HUES6 (cell line): ENCODE measurements at regions not wholly inside any gene's neighbourhood (a gene's known extent, or its start where the extent isn't known, plus 50 kb on each side); places are given as distances from the start of the nearest gene placed in this dataset.

Experiments
- H3K27ac ChIP-seq: 2 replicates; pipeline ENCODE4 v1.7.0; 2013; ENCODE audit warnings: low read depth, mild to moderate bottlenecking, low read length, inconsistent platforms
- H3K27me3 ChIP-seq: 2 replicates; pipeline ENCODE4 v1.6.1; 2013; ENCODE audit warnings: low read length; ENCODE audit not compliant: control insufficient read depth, insufficient read depth
- H3K36me3 ChIP-seq: 2 replicates; pipeline ENCODE4 v1.6.1; 2013; ENCODE audit warnings: low read length; ENCODE audit not compliant: control insufficient read depth, insufficient read depth
- H3K4me1 ChIP-seq: 2 replicates; pipeline ENCODE4 v1.6.1; 2013; ENCODE audit warnings: low read length; ENCODE audit not compliant: control insufficient read depth, insufficient read depth
- H3K4me3 ChIP-seq: 2 replicates; pipeline ENCODE4 v1.5.1; 2013; ENCODE audit warnings: low read depth, low read length
- H3K9ac ChIP-seq: one replicate; pipeline ENCODE4 v1.6.1; 2013; ENCODE audit warnings: mild to moderate bottlenecking, low read length
- H3K9me3 ChIP-seq: 2 replicates; pipeline ENCODE4 v1.6.1; 2013; ENCODE audit warnings: low read depth, low read length; ENCODE audit not compliant: control insufficient read depth, insufficient read depth

GRCh38 chr2:58641001-58641400, 399.9 kb upstream of the FANCL start:
- no peaks in the 10 kb centered on the region for H3K27me3 ChIP-seq

GRCh38 chr2:58640042-58640441, 398.9 kb upstream of the FANCL start:
- Histone ChIP-seq H3K27ac (no peak overlapping the region), H3K9me3 (no peaks in the 10 kb centered on the region), H3K9ac (no peak overlapping the region), H3K4me1 (peaks cover 29% of the 10 kb centered on the region), H3K4me3 (no peak overlapping the region), H3K36me3 (no peaks in the 10 kb centered on the region), H3K27me3 (no peaks in the 10 kb centered on the region)

More at GRCh38 chr2:58641001-58641400, 399.9 kb upstream of the FANCL start:
- no peaks in the 10 kb centered on the region for H3K36me3 ChIP-seq
- no peaks in the 10 kb centered on the region for H3K9me3 ChIP-seq
- H3K4me3 ChIP-seq = no peak overlapping the region
- H3K9ac ChIP-seq = no peak overlapping the region
- H3K4me1 ChIP-seq = peaks cover 21% of the 10 kb centered on the region
- H3K27ac ChIP-seq = no peak overlapping the region

- Histone ChIP-seq H3K36me3 (no peaks in the 10 kb centered on the region), H3K27me3 (no peaks in the 10 kb centered on the region), H3K27ac (no peak overlapping the region), H3K4me3 (no peak overlapping the region), H3K9ac (no peak overlapping the region), H3K9me3 (no peaks in the 10 kb centered on the region), H3K4me1 (peaks cover 42% of the 10 kb centered on the region)
Measured at GRCh38 chr2:58638256-58638805, 397.2 kb upstream of the FANCL start.

- Histone ChIP-seq H3K27ac (no peak overlapping the region), H3K36me3 (no peaks in the 10 kb centered on the region), H3K27me3 (no peaks in the 10 kb centered on the region), H3K4me1 (peaks cover 43% of the 10 kb centered on the region), H3K9ac (no peak overlapping the region), H3K4me3 (no peak overlapping the region), H3K9me3 (no peaks in the 10 kb centered on the region)
Measured at GRCh38 chr2:58636872-58637271, 395.7 kb upstream of the FANCL start.

DNA sequence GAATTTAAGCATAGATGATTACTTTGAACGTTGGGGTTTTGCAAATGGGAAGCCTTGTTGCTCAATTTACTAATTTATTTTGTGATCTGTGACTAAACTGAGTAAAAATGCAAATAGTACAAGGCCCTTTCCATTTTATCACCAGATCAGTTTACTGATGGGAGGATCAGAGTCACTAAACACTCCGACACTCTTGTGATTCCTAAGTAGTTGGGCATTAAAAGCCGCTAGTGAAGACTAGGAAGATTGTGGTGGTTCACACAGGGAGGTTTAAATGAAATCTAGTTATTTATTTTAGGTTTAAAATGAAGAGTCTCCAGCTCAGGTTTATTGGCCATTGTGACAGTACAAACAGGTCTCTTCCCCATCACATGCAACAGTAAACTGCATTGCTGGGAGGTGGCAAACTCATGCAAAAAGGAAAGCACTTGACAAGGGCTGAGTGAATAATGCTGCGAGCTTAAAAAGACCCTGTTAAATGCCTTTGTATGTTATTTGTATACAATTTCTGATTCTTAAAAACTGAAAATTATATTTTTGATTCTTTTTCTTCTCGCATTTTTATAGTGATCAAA, 394.8 kb upstream of the FANCL start:
- Histone ChIP-seq H3K27ac (no peak overlapping the region), H3K9me3 (no peaks in the 10 kb centered on the region), H3K4me1 (peaks cover 40% of the 10 kb centered on the region), H3K9ac (no peak overlapping the region), H3K4me3 (no peak overlapping the region), H3K36me3 (no peaks in the 10 kb centered on the region), H3K27me3 (no peaks in the 10 kb centered on the region)

GRCh38 chr2:58634653-58635370, 393.7 kb upstream of the FANCL start:
- Histone ChIP-seq H3K4me3 (no peak overlapping the region), H3K27ac (peak overlapping the region; percentile 54)

DNA sequence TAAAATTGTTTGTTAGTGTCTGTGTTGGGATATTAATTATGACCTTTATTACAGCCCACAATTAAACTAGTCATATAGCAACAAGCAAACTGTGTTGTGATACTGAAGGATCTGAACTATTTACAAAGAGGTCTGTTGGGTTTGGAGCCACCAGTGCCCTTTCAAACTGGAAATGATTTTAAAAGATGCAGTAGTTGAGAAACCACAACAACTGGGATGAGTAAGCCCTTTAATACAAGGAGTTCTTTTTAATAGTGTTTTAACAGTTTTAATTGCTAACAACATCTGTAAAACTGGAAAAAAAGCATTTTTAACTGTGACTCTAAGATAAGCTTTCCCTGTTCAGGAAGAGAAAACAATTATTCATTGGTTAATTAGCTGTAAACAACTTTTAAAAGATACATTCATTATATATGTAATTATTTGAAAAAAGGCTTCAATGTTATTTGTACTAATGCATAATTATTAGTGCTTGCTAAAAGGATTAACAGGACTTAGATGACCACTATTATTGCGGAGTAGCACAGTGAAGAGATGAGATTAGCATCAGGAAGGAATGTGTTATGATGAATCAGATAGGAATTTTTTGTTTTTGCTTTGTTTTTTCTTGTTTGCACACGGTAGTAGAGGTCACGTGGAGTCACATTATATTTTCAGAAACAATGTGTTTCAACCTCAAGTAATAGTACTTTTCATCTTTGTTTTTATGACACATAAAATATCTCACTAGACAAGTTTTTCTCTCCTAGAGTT, 392.7 kb upstream of the FANCL start:
- Histone ChIP-seq H3K4me3 (no peak overlapping the region), H3K4me1 (peaks cover 34% of the 10 kb centered on the region), H3K36me3 (no peaks in the 10 kb centered on the region), H3K27me3 (no peaks in the 10 kb centered on the region), H3K27ac (peak overlapping the region; percentile 54; the same call in 1 of the 2 replicates), H3K9ac (no peak overlapping the region), H3K9me3 (no peaks in the 10 kb centered on the region)

More at GRCh38 chr2:58634653-58635370, 393.7 kb upstream of the FANCL start:
- Histone ChIP-seq H3K4me1 (peaks cover 35% of the 10 kb centered on the region), H3K9ac (no peak overlapping the region), H3K9me3 (no peaks in the 10 kb centered on the region), H3K36me3 (no peaks in the 10 kb centered on the region), H3K27me3 (no peaks in the 10 kb centered on the region)

GRCh38 chr2:58631986-58632385, 390.9 kb upstream of the FANCL start:
- Histone ChIP-seq H3K9ac (no peak overlapping the region), H3K27me3 (no peaks in the 10 kb centered on the region), H3K9me3 (no peaks in the 10 kb centered on the region), H3K36me3 (no peaks in the 10 kb centered on the region), H3K4me3 (no peak overlapping the region), H3K27ac (no peak overlapping the region), H3K4me1 (peaks cover 27% of the 10 kb centered on the region)

DNA sequence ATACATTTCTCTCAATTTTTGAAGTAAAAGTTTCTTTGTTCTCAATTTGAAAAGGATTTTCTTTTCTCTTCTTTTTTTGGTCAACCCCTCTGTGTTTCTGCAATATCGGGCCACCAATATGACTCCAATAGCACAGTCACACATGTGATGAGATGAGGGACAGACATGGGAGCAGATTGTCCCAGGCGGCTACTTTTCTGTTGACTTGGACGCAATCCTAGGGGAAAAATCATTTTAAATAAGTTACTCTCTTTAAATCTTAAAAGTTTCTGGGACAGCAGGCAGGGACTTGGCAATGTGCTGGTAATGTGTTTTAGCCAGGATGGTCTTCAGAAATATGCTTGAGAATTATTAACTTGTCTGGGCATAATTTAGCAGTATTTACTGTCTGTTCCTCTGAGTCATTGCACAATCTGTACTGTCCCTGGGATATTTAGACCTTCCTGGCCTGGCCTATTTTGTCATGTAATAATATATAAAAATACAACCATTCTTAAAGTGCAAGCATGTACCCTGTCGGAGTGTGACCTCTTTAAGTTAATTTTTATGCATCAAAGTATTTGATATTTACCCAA, 388.5 kb upstream of the FANCL start:
- Histone ChIP-seq H3K9me3 (no peaks in the 10 kb centered on the region), H3K9ac (no peak overlapping the region), H3K4me3 (no peak overlapping the region), H3K36me3 (no peaks in the 10 kb centered on the region), H3K27ac (no peak overlapping the region), H3K4me1 (peaks cover 14% of the 10 kb centered on the region), H3K27me3 (no peaks in the 10 kb centered on the region)

DNA sequence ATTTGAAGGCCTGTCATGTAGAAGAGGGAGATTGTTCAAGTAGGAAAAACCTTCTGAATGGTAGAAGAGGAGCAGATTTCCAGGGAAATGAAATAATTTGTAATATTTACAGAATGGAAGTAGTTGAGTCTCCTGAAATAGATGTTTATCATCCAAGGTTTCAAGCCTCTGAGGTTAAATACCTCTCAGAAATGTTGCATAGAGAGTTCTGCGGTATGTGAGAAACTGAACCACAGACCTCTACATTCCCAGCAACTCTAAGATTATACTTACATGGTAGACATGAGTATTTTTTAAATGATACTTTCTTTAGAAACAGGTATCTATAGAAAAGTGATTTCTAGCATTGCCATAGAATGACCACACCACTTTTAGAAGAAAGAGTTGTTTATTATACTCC, 379.8 kb upstream of the FANCL start:
- Histone ChIP-seq H3K4me1 (no peaks in the 10 kb centered on the region), H3K9ac (no peak overlapping the region), H3K36me3 (no peaks in the 10 kb centered on the region), H3K4me3 (no peak overlapping the region), H3K27ac (no peak overlapping the region), H3K9me3 (no peaks in the 10 kb centered on the region), H3K27me3 (no peaks in the 10 kb centered on the region)
